ENCODE measurements at regions not wholly inside any gene's neighbourhood (a gene's known extent, or its start where the extent isn't known, plus 50 kb on each side); places are given as distances from the start of the nearest gene placed in this dataset.

GRCh38 chr3:10637342-10637741 lies 132.0 kb upstream of the ATP2B2 start:
- H3K4me3 Mint-ChIP-seq, result no peak overlapping the region
- no peaks in the 10 kb centered on the region for H3K36me3 Mint-ChIP-seq (ENCODE audit: low read depth)
- peaks cover 16% of the 10 kb centered on the region for H3K9me3 Mint-ChIP-seq
- no peak overlapping the region for H3K27ac Mint-ChIP-seq
- Histone ChIP-seq H3K27ac (ENCODE audit: low read depth, low read length) (no peak overlapping the region), H3K9me3 (ENCODE audit: control insufficient read depth, low read length) (no peaks in the 10 kb centered on the region), H3K4me1 (ENCODE audit: control insufficient read depth, insufficient read depth, low read length) (no peaks in the 10 kb centered on the region), H3K27me3 (ENCODE audit: control insufficient read depth, insufficient read depth, low read length, poor library complexity, severe bottlenecking) (no peaks in the 10 kb centered on the region), H3K36me3 (ENCODE audit: control insufficient read depth, insufficient read depth, low read length) (no peaks in the 10 kb centered on the region), H3K4me3 (ENCODE audit: low read length) (no peak overlapping the region), H3K9ac (ENCODE audit: extremely low read depth, low read length, poor library complexity, severe bottlenecking) (no peak overlapping the region)
- TF ChIP-seq CTCF (conservative IDR thresholded peaks at IDR 0.05), result no peak
- no peak for DNase-seq
- H3K4me1 Mint-ChIP-seq, result no peaks in the 10 kb centered on the region
- peaks cover 23% of the 10 kb centered on the region for H3K27me3 Mint-ChIP-seq (ENCODE audit: insufficient read depth)

GRCh38 chr3:10638466-10638865 lies 133.1 kb upstream of the ATP2B2 start:
- no peak overlapping the region for H3K27ac Mint-ChIP-seq
- Histone ChIP-seq H3K27ac (ENCODE audit: low read depth, low read length) (no peak overlapping the region), H3K27me3 (ENCODE audit: control insufficient read depth, insufficient read depth, low read length, poor library complexity, severe bottlenecking) (no peaks in the 10 kb centered on the region), H3K9ac (ENCODE audit: extremely low read depth, low read length, poor library complexity, severe bottlenecking) (no peak overlapping the region), H3K36me3 (ENCODE audit: control insufficient read depth, insufficient read depth, low read length) (no peaks in the 10 kb centered on the region), H3K4me3 (ENCODE audit: low read length) (no peak overlapping the region), H3K9me3 (ENCODE audit: control insufficient read depth, low read length) (no peaks in the 10 kb centered on the region), H3K4me1 (ENCODE audit: control insufficient read depth, insufficient read depth, low read length) (no peaks in the 10 kb centered on the region)
- H3K27me3 Mint-ChIP-seq (ENCODE audit: insufficient read depth), result peaks cover 23% of the 10 kb centered on the region
- no peaks in the 10 kb centered on the region for H3K36me3 Mint-ChIP-seq (ENCODE audit: low read depth)
- TF ChIP-seq CTCF (conservative IDR thresholded peaks at IDR 0.05), result no peak
- no peak overlapping the region for H3K4me3 Mint-ChIP-seq
- no peak for DNase-seq
- H3K9me3 Mint-ChIP-seq, result peaks cover 16% of the 10 kb centered on the region
- no peaks in the 10 kb centered on the region for H3K4me1 Mint-ChIP-seq

GRCh38 chr3:10641760-10642159 lies 136.4 kb upstream of the ATP2B2 start:
- no peak for TF ChIP-seq CTCF (conservative IDR thresholded peaks at IDR 0.05)
- Histone ChIP-seq H3K9me3 (ENCODE audit: control insufficient read depth, low read length) (no peaks in the 10 kb centered on the region), H3K27ac (ENCODE audit: low read depth, low read length) (no peak overlapping the region), H3K9ac (ENCODE audit: extremely low read depth, low read length, poor library complexity, severe bottlenecking) (no peak overlapping the region), H3K4me3 (ENCODE audit: low read length) (no peak overlapping the region), H3K4me1 (ENCODE audit: control insufficient read depth, insufficient read depth, low read length) (no peaks in the 10 kb centered on the region), H3K27me3 (ENCODE audit: control insufficient read depth, insufficient read depth, low read length, poor library complexity, severe bottlenecking) (no peaks in the 10 kb centered on the region), H3K36me3 (ENCODE audit: control insufficient read depth, insufficient read depth, low read length) (no peaks in the 10 kb centered on the region)
- Mint-ChIP-seq H3K4me3 (no peak overlapping the region), H3K9me3 (peaks cover 16% of the 10 kb centered on the region), H3K36me3 (ENCODE audit: low read depth) (no peaks in the 10 kb centered on the region), H3K27ac (no peak overlapping the region), H3K27me3 (ENCODE audit: insufficient read depth) (peaks cover 21% of the 10 kb centered on the region), H3K4me1 (no peaks in the 10 kb centered on the region)
- WGBS, 2 experiments (ENCODE audit: insufficient coverage in 1 of 2, insufficient read length in 1 of 2), result 100% methylated on average over 1 of the region's 2 CpGs; no CpG with 5 or more reads in 1 of the 2 experiments
- no peak for DNase-seq
